LNCaP clone FGC (cell line): ENCODE measurements at regions not wholly inside any gene's neighbourhood (a gene's known extent, or its start where the extent isn't known, plus 50 kb on each side); places are given as distances from the start of the nearest gene placed in this dataset.
"Not testable (repeated sequence)": the region's sequence is repeated elsewhere in the genome, so short reads cannot be mapped to it uniquely, and the experiment has no call there.

ENCODE experiments used
- DNase-seq: peaks from one replicate; pipeline ENCODE4 v3.0.0-alpha.2; 2011; ENCODE audit warnings: low read depth
- H3K4me3 ChIP-seq: 2 replicates; pipeline ENCODE4 v1.5.1; 2011; ENCODE audit warnings: mild to moderate bottlenecking, low read depth, low read length, control low read depth
- TF ChIP-seq, protein P1 (sequence below): IDR thresholded peaks from 2 replicates; pipeline ENCODE4 v1.5.1; 2012; ENCODE audit warnings: mild to moderate bottlenecking; ENCODE audit not compliant: control insufficient read depth, insufficient read depth; ENCODE audit errors: extremely low read depth

GRCh38 chr11:23604966-23605365, 744.7 kb upstream of the CCDC179 start:
- no peak overlapping the region for H3K4me3 ChIP-seq
- DNase-seq = no peak
- TF ChIP-seq, protein P1, sequence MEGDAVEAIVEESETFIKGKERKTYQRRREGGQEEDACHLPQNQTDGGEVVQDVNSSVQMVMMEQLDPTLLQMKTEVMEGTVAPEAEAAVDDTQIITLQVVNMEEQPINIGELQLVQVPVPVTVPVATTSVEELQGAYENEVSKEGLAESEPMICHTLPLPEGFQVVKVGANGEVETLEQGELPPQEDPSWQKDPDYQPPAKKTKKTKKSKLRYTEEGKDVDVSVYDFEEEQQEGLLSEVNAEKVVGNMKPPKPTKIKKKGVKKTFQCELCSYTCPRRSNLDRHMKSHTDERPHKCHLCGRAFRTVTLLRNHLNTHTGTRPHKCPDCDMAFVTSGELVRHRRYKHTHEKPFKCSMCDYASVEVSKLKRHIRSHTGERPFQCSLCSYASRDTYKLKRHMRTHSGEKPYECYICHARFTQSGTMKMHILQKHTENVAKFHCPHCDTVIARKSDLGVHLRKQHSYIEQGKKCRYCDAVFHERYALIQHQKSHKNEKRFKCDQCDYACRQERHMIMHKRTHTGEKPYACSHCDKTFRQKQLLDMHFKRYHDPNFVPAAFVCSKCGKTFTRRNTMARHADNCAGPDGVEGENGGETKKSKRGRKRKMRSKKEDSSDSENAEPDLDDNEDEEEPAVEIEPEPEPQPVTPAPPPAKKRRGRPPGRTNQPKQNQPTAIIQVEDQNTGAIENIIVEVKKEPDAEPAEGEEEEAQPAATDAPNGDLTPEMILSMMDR = no peak

DNA sequence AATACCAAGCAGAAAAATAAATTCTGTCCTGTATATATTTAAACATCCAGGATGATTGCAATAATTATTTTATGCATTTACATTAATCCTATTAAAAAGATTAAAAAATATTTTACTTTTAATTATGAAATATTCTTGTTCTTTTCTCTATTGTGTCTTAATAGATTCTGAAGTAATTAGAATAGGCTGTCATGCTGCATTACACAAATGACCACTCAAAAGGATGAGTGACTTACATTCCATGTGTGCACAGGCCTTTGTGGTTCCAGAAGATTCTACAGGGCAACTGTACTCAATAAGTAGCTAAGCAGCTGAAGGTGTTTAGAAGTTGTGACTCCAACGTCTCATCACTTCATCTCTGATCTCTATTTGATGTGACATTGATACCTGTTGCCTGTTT, 745.9 kb upstream of the CCDC179 start:
- H3K4me3 ChIP-seq = no peak overlapping the region
- TF ChIP-seq, protein P1 = no peak
- DNase-seq = no peak

- DNase-seq = no peak
- H3K4me3 ChIP-seq = no peak overlapping the region
- TF ChIP-seq, protein P1 = no peak
Observed at GRCh38 chr11:23611726-23612125, 751.5 kb upstream of the CCDC179 start.

- no peak overlapping the region for H3K4me3 ChIP-seq
- TF ChIP-seq, protein P1 = no peak
- DNase-seq = no peak
Observed at GRCh38 chr11:23620617-23621016, 760.3 kb upstream of the CCDC179 start.

DNA sequence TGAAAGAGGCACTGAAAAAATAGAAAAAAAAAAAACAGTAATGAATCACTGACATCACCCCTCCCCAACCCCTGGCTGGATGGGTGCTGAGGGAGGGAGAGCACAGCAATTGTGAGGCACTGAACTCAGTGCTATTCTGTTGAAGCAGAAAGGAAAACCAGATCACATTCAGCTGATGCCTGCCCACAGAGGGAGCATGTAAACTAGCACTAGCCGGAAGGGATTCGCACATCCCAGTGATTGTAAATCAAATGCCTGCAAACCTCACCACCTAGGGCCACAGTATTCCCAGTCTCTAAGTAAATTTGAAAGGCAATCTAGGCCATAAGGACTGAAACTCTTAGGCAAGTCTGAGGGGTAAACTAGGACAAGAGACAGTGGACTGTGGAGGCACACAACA, 772.0 kb upstream of the CCDC179 start:
- no peak overlapping the region for H3K4me3 ChIP-seq
- DNase-seq = no peak
- TF ChIP-seq, protein P1 = no peak

- no peak for DNase-seq
- no peak overlapping the region for H3K4me3 ChIP-seq
Observed at GRCh38 chr11:23644443-23644842, 784.2 kb upstream of the CCDC179 start.

DNA sequence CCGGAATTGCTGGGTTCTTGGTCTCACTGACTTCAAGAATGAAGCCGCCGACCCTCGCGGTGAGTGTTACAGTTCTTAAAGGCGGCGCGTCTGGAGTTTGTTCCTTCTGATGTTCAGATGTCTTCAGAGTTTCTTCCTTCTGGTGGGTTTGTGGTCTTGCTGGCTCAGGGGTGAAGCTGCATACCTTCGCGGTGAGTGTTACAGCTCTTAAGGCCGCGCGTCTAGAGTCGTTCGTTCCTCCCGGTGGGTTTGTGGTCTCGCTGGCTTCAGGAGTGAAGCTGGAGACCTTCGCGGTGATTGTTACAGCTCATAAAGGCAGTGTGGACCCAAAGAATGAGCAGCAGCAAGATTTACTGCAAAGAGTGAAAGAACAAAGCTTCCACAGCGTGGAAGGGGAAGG, 792.1 kb upstream of the CCDC179 start:
- DNase-seq = not testable (repeated sequence)

More at GRCh38 chr11:23644443-23644842, 784.2 kb upstream of the CCDC179 start:
- TF ChIP-seq, protein P1 = no peak

More for the DNA sequence above, 792.1 kb upstream of the CCDC179 start:
- not testable (repeated sequence) for H3K4me3 ChIP-seq
